ENCODE measurements at regions not wholly inside any gene's neighbourhood (a gene's known extent, or its start where the extent isn't known, plus 50 kb on each side); places are given as distances from the start of the nearest gene placed in this dataset.

- DNase-seq (ENCODE audit: low read depth, low spot score) (no peak), FAIRE-seq (no peak)
- H3K4me2 ChIP-seq (ENCODE audit: insufficient read depth, low read length), result no peak overlapping the region
- ChIA-PET CTCF (interaction anchor here (1.7 kb wide), 1 partner anchor 9 kb away, joined by 4 read pairs; no protein-coding TSS in a partner anchor), POLR2A (no interaction called here)
- no peak overlapping the region for H3K9ac ChIP-seq (replicated peaks; ENCODE audit: extremely low read depth, insufficient read depth, low read length)
- intact Hi-C loops (cut with micrococcal nuclease), result no loop called here
- no peaks in the 10 kb centered on the region for H3K27me3 ChIP-seq (ENCODE audit: control insufficient read depth in 2 of 2, insufficient read depth in 2 of 2, low read length in 2 of 2)
- no peak overlapping the region for H2AFZ ChIP-seq (ENCODE audit: low read depth, low read length)
- no TSS peak for BruUV-seq (replicated peaks)
- no peaks in the 10 kb centered on the region for H3K4me1 ChIP-seq (ENCODE audit: control insufficient read depth, extremely low read depth, insufficient read depth, low read length)
- dilution Hi-C loops (cut with MboI; ENCODE audit: extremely low pct_ligation_motif_present, low sequenced_read_pairs), result no loop called here
- H3K36me3 ChIP-seq (ENCODE audit: control insufficient read depth in 2 of 2, extremely low read depth in 1 of 2, insufficient read depth in 2 of 2, low read length in 2 of 2), result no peaks in the 10 kb centered on the region
- H4K20me1 ChIP-seq (replicated peaks; ENCODE audit: control insufficient read depth, extremely low read depth, insufficient read depth, low read length), result no peaks in the 10 kb centered on the region
- H3K4me3 ChIP-seq (replicated peaks in 1 of 3; ENCODE audit: insufficient read depth in 1 of 3, low read depth in 1 of 3, low read length in 3 of 3), result no peak overlapping the region
- no peaks in the 10 kb centered on the region for H3K79me2 ChIP-seq (ENCODE audit: control insufficient read depth, insufficient read depth, low read length)
- H3K9me1 ChIP-seq (replicated peaks; ENCODE audit: control insufficient read depth, extremely low read depth, insufficient read depth, low read length), result no peaks in the 10 kb centered on the region
- no peak overlapping the region for H3K27ac ChIP-seq (ENCODE audit: insufficient read depth, low read depth, low read length)
- TF ChIP-seq GATA2 (IDR thresholded peaks at IDR 0.05; ENCODE audit: insufficient read depth, insufficient read length, low read depth, low read length) (no peak), FOS (IDR thresholded peaks at IDR 0.05; ENCODE audit: borderline replicate concordance, insufficient read depth, low read length) (no peak), CTCF (IDR thresholded peaks at IDR 0.05; ENCODE audit: extremely low read depth in 1 of 2, insufficient read depth in 1 of 2, low read depth in 1 of 2, low read length in 2 of 2) (no peak), JUN (IDR thresholded peaks at IDR 0.05; ENCODE audit: borderline replicate concordance, insufficient read depth, insufficient read length, low read depth) (no peak), POLR2A (IDR thresholded peaks at IDR 0.05; ENCODE audit: low read depth, low read length) (no peak), MYC (IDR thresholded peaks at IDR 0.05; ENCODE audit: low read depth, low read length) (no peak), MAX (IDR thresholded peaks at IDR 0.05; ENCODE audit: insufficient read depth, insufficient read length) (no peak), EZH2 (IDR thresholded peaks at IDR 0.05; ENCODE audit: borderline replicate concordance, low read depth, low read length, severe bottlenecking) (no peak), POLR2AphosphoS5 (IDR thresholded peaks at IDR 0.05; ENCODE audit: insufficient read depth, low read depth, low read length) (no peak)
- no peaks in the 10 kb centered on the region for H3K9me3 ChIP-seq (replicated peaks; ENCODE audit: control insufficient read depth, insufficient read depth, low read length)
Observed at GRCh38 chr16:80071964-80072456, 468.8 kb upstream of the DYNLRB2 start.

Data from endothelial cell of umbilical vein (primary cell).